Endodermal cell (in vitro differentiated cells): ENCODE measurements at regions not wholly inside any gene's neighbourhood (a gene's known extent, or its start where the extent isn't known, plus 50 kb on each side); places are given as distances from the start of the nearest gene placed in this dataset.
A peak's percentile ranks its signal among the peaks of the same experiment; 100 is the strongest.

Experiments
- DNase-seq: peaks from one replicate; pipeline ENCODE4 v3.0.0-alpha.2; 2017
- H3K27ac ChIP-seq: 2 replicates; pipeline ENCODE4 v1.5.1; 2013; ENCODE audit warnings: mild to moderate bottlenecking, low read depth, low read length, moderate library complexity
- H3K27me3 ChIP-seq: 2 replicates; pipeline ENCODE4 v1.6.1; 2013; ENCODE audit warnings: mild to moderate bottlenecking, low read length, moderate library complexity; ENCODE audit not compliant: insufficient read depth, control insufficient read depth, poor library complexity, severe bottlenecking
- H3K36me3 ChIP-seq: 2 replicates; pipeline ENCODE4 v1.7.0; 2013; ENCODE audit warnings: mild to moderate bottlenecking, low read length, moderate library complexity; ENCODE audit not compliant: control insufficient read depth, insufficient read depth
- H3K4me1 ChIP-seq: one replicate; pipeline ENCODE4 v1.7.0; 2013; ENCODE audit warnings: low read length; ENCODE audit not compliant: control insufficient read depth, insufficient read depth
- H3K4me3 ChIP-seq: 2 replicates; pipeline ENCODE4 v1.5.1; 2013; ENCODE audit warnings: mild to moderate bottlenecking, low read length, moderate library complexity
- H3K9ac ChIP-seq: 2 replicates; pipeline ENCODE4 v1.6.1; 2013; ENCODE audit warnings: mild to moderate bottlenecking, low read length, moderate library complexity; ENCODE audit not compliant: poor library complexity, severe bottlenecking; ENCODE audit errors: extremely low read depth
- H3K9me3 ChIP-seq: 2 replicates; pipeline ENCODE4 v1.6.1; 2013; ENCODE audit warnings: mild to moderate bottlenecking, low read length, moderate library complexity; ENCODE audit not compliant: control insufficient read depth
- H3K27ac Mint-ChIP-seq: 2 replicates; pipeline ENCODE4 v1.8.0; 2020; ENCODE audit warnings: mixed read lengths
- H3K27me3 Mint-ChIP-seq: 2 replicates; pipeline ENCODE4 v1.8.0; 2021; ENCODE audit warnings: mild to moderate bottlenecking, mixed read lengths; ENCODE audit not compliant: insufficient read depth
- H3K36me3 Mint-ChIP-seq: 2 replicates; pipeline ENCODE4 v1.8.0; 2020; ENCODE audit warnings: low read depth, mixed read lengths
- H3K4me1 Mint-ChIP-seq: 2 replicates; pipeline ENCODE4 v1.8.0; 2020; ENCODE audit warnings: mixed read lengths
- H3K4me3 Mint-ChIP-seq: 2 replicates; pipeline ENCODE4 v1.8.0; 2020; ENCODE audit warnings: mild to moderate bottlenecking, moderate library complexity, mixed read lengths
- H3K9me3 Mint-ChIP-seq: 2 replicates; pipeline ENCODE4 v1.8.0; 2020; ENCODE audit warnings: mild to moderate bottlenecking, mixed read lengths
- CTCF ChIP-seq: fragments of 200-600 bp; sonication (generic); conservative IDR thresholded peaks from 2 replicates; pipeline ENCODE4 v1.5.0; 2021; ENCODE audit warnings: antibody characterized with exemption, mild to moderate bottlenecking
- WGBS, 2 experiments: methylation state at CpG; one replicate each; pipeline versions ENCODE4 v1.1.5 to v1.1.7; 2013; ENCODE audit warnings: missing lambda C conversion rate in 2 of 2, mixed read lengths in 1 of 2; ENCODE audit not compliant: insufficient coverage in 1 of 2, insufficient read length in 1 of 2; 5-methylcytosine and 5-hydroxymethylcytosine counted together

GRCh38 chr14:106840991-106841390, 1314.6 kb downstream of the TMEM121 start:
- 81 to 84% methylated on average over 4 of the region's 4 CpGs for WGBS, 2 experiments
- no peaks in the 10 kb centered on the region for H3K27me3 ChIP-seq
- peaks cover 3% of the 10 kb centered on the region for H3K36me3 Mint-ChIP-seq
- no peak overlapping the region for H3K4me3 ChIP-seq
- no peak for DNase-seq
- no peaks in the 10 kb centered on the region for H3K27me3 Mint-ChIP-seq
- H3K4me3 Mint-ChIP-seq: no peak overlapping the region
- no peak overlapping the region for H3K27ac ChIP-seq
- H3K9me3 Mint-ChIP-seq: peaks cover 97% of the 10 kb centered on the region
- H3K4me1 Mint-ChIP-seq: no peaks in the 10 kb centered on the region
- peaks cover 83% of the 10 kb centered on the region for H3K9me3 ChIP-seq
- H3K4me1 ChIP-seq: no peaks in the 10 kb centered on the region
- H3K36me3 ChIP-seq: no peaks in the 10 kb centered on the region
- H3K27ac Mint-ChIP-seq: no peak overlapping the region
- H3K9ac ChIP-seq: no peak overlapping the region
- no peak for TF ChIP-seq CTCF

GRCh38 chr14:106841701-106842100, 1315.3 kb downstream of the TMEM121 start:
- H3K9ac ChIP-seq: no peak overlapping the region
- no peak for TF ChIP-seq CTCF
- no peak for DNase-seq
- no peak overlapping the region for H3K27ac ChIP-seq
- Mint-ChIP-seq H3K36me3 (peaks cover 3% of the 10 kb centered on the region), H3K4me3 (no peak overlapping the region), H3K27ac (no peak overlapping the region), H3K9me3 (peaks cover 98% of the 10 kb centered on the region), H3K27me3 (no peaks in the 10 kb centered on the region), H3K4me1 (no peaks in the 10 kb centered on the region)
- H3K4me3 ChIP-seq: no peak overlapping the region
- H3K9me3 ChIP-seq: peaks cover 85% of the 10 kb centered on the region
- WGBS, 2 experiments: 68% methylated on average over 3 of the region's 3 CpGs
- H3K27me3 ChIP-seq: no peaks in the 10 kb centered on the region
- H3K36me3 ChIP-seq: no peaks in the 10 kb centered on the region
- no peaks in the 10 kb centered on the region for H3K4me1 ChIP-seq

GRCh38 chr14:106842687-106843086, 1316.3 kb downstream of the TMEM121 start:
- Mint-ChIP-seq H3K27ac (no peak overlapping the region), H3K4me1 (no peaks in the 10 kb centered on the region), H3K9me3 (peaks cover 98% of the 10 kb centered on the region), H3K27me3 (no peaks in the 10 kb centered on the region), H3K4me3 (no peak overlapping the region), H3K36me3 (peaks cover 3% of the 10 kb centered on the region)
- Histone ChIP-seq H3K36me3 (no peaks in the 10 kb centered on the region), H3K9ac (no peak overlapping the region), H3K9me3 (peaks cover 89% of the 10 kb centered on the region), H3K27me3 (no peaks in the 10 kb centered on the region), H3K4me3 (no peak overlapping the region), H3K27ac (no peak overlapping the region), H3K4me1 (no peaks in the 10 kb centered on the region)
- no peak for DNase-seq
- 83 to 86% methylated on average over 6 of the region's 6 CpGs for WGBS, 2 experiments
- TF ChIP-seq CTCF: peak; percentile 26
